ENCODE measurements at regions not wholly inside any gene's neighbourhood (a gene's known extent, or its start where the extent isn't known, plus 50 kb on each side); places are given as distances from the start of the nearest gene placed in this dataset.

DNA sequence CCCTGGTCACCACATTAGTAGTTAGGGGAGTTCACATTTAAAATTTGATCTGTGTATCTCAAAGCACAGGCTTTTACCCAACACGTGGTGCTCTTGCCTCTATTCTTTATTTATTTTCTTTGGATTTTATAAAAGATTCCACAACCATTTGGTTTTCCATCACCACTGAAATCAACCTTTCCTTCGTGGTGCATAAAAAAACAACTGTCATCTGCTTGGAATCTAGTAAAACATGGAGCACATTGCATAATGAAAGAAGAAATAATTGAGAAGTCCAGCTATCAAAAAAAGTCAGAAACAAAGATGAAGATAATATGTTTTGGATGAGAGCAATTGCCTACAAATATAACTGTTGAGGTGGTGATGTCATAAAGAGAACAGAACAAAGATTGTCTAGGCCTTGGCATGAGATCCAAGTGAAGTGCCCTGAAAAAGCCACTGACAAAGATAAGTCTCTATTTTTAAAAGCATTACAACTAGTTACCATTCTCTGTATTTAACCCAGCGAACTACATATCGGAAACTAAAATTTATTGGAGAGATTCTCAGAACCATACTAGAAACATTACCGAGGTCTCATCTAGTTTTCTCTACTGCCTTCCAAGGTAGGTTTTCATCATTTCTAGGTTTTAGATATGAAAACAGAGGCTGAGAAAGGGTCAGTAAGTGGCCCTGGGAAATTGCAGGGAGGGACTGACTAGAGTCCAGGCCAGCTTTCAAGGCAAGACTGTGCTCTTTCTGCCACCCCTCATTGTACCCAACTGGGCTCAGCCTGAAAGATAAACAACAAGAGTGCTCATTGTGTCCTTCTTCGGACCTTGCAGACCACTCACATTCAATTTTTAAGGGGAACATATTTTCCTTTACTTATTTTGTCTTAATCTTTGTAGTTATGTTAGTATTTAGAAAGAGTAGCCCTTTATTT, 127.3 kb downstream of the MAD2L1 start:
- Histone ChIP-seq H3K27ac (peak overlapping the region in 1 of 4 donors; percentile 27), H3K4me3 (peak overlapping the region in 2 of 4 donors; percentile 9 to 14), H3K9me3 (no peaks in the 10 kb centered on the region), H3K27me3 (no peaks in the 10 kb centered on the region), H3K4me1 (no peaks in the 10 kb centered on the region), H3K36me3 (no peaks in the 10 kb centered on the region)
- ATAC-seq, result no peak
- no peak for DNase-seq
- in situ Hi-C loops (cut with MboI; ENCODE audit: low sequenced_read_pairs in 4 of 4) (no loop called here), intact Hi-C loops (cut with DNase I; ENCODE audit: low total_unique reads) (no loop called here)
- TF ChIP-seq POLR2A (IDR thresholded peaks at IDR 0.05), result no peak
- TF ChIP-seq, protein P1, sequence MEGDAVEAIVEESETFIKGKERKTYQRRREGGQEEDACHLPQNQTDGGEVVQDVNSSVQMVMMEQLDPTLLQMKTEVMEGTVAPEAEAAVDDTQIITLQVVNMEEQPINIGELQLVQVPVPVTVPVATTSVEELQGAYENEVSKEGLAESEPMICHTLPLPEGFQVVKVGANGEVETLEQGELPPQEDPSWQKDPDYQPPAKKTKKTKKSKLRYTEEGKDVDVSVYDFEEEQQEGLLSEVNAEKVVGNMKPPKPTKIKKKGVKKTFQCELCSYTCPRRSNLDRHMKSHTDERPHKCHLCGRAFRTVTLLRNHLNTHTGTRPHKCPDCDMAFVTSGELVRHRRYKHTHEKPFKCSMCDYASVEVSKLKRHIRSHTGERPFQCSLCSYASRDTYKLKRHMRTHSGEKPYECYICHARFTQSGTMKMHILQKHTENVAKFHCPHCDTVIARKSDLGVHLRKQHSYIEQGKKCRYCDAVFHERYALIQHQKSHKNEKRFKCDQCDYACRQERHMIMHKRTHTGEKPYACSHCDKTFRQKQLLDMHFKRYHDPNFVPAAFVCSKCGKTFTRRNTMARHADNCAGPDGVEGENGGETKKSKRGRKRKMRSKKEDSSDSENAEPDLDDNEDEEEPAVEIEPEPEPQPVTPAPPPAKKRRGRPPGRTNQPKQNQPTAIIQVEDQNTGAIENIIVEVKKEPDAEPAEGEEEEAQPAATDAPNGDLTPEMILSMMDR (IDR thresholded peaks at IDR 0.05 in 4 of 5, conservative IDR thresholded peaks at IDR 0.05 in 1 of 5), result no peak

DNA sequence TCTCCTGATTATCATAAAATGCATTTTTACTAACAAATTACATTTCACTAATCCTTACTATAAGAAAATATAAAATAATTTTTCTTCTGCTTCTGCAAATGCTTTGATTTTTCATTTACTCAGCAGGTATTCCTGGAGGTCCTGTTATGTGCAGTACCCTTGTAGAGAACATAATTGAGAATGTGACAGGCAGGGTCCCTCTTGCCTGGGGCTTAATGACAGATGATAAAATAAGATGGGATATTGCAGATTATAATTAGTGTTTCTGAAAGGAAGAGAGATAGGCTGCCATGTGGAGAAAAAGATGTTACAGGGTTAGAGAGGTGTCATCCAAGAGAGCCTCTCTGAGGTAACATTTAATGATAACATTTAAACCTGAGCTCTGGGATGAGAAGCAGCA, 128.9 kb downstream of the MAD2L1 start:
- H3K27me3 ChIP-seq, result no peaks in the 10 kb centered on the region
- in situ Hi-C loops (cut with MboI; ENCODE audit: low sequenced_read_pairs in 4 of 4) (no loop called here), intact Hi-C loops (cut with DNase I; ENCODE audit: low total_unique reads) (no loop called here)
- H3K27ac ChIP-seq, result no peak overlapping the region
- no peaks in the 10 kb centered on the region for H3K4me1 ChIP-seq
- ATAC-seq, result no peak
- no peak for TF ChIP-seq POLR2A (IDR thresholded peaks at IDR 0.05)
- TF ChIP-seq, protein P1 (IDR thresholded peaks at IDR 0.05 in 4 of 5, conservative IDR thresholded peaks at IDR 0.05 in 1 of 5), result no peak
- H3K9me3 ChIP-seq, result no peaks in the 10 kb centered on the region
- no peaks in the 10 kb centered on the region for H3K36me3 ChIP-seq
- H3K4me3 ChIP-seq, result no peak overlapping the region
- DNase-seq, result no peak

DNA sequence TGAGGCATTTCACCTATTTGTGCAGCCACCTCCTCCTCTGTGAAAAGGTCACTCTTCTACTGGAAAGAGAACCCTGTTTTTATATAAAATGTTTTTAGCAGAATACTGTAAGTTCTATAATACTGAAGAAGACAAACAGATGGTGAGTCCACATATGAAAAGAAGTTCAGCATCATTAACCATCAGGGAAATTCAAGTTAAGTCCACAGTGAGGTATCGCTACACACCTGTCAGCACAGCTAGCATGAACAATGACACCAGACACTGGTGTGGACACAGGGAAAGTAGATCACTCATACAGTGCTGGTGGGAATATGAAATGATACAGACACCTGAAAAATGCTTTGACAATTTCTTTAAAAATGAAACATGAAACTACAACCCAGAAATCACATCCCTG, 133.0 kb downstream of the MAD2L1 start:
- H3K27me3 ChIP-seq, result no peaks in the 10 kb centered on the region
- H3K9me3 ChIP-seq, result no peaks in the 10 kb centered on the region
- no peaks in the 10 kb centered on the region for H3K4me1 ChIP-seq
- no peak for DNase-seq
- TF ChIP-seq, protein P1 (IDR thresholded peaks at IDR 0.05 in 4 of 5, conservative IDR thresholded peaks at IDR 0.05 in 1 of 5), result no peak
- TF ChIP-seq POLR2A (IDR thresholded peaks at IDR 0.05), result no peak
- in situ Hi-C loops (cut with MboI; ENCODE audit: low sequenced_read_pairs in 4 of 4), result no loop called here
- H3K27ac ChIP-seq, result no peak overlapping the region
- H3K36me3 ChIP-seq, result no peaks in the 10 kb centered on the region
- no peak overlapping the region for H3K4me3 ChIP-seq
- intact Hi-C loops (cut with DNase I; ENCODE audit: low total_unique reads), result no loop called here
- no peak for ATAC-seq

DNA sequence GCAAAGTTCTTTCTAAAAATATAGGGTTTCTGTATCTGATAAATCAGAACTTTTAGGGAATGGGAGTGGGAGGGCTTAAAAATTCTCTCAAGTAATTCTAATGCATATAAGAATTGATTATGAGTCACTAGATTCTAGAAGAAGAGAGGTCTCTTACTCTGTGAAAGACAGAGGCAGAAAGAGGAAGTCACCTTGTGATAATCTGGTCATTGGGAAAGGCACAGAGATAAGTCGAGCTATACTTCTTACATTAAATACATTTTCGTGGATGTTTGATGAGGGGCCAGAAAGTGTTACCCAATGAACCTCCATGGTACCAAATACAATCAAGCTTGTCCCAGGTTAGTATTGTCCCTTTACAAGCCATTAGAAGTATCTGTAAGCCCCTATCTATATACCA, 134.4 kb downstream of the MAD2L1 start:
- Histone ChIP-seq H3K4me1 (no peaks in the 10 kb centered on the region), H3K27me3 (no peaks in the 10 kb centered on the region), H3K27ac (no peak overlapping the region), H3K9me3 (no peaks in the 10 kb centered on the region), H3K36me3 (no peaks in the 10 kb centered on the region), H3K4me3 (no peak overlapping the region)
- TF ChIP-seq POLR2A (IDR thresholded peaks at IDR 0.05), result no peak
- TF ChIP-seq, protein P1 (IDR thresholded peaks at IDR 0.05 in 4 of 5, conservative IDR thresholded peaks at IDR 0.05 in 1 of 5), result no peak
- intact Hi-C loops (cut with DNase I; ENCODE audit: low total_unique reads), result no loop called here
- in situ Hi-C loops (cut with MboI; ENCODE audit: low sequenced_read_pairs in 4 of 4), result no loop called here
- DNase-seq (no peak), ATAC-seq (no peak)
